ENCODE measurements at regions not wholly inside any gene's neighbourhood (a gene's known extent, or its start where the extent isn't known, plus 50 kb on each side); places are given as distances from the start of the nearest gene placed in this dataset.
A peak's percentile ranks its signal among the peaks of the same experiment; 100 is the strongest.

GRCh38 chrX:98067611-98068010, 1183.9 kb downstream of the RPA4 start:
- Histone ChIP-seq H3K4me2 (ENCODE audit: control insufficient read depth, extremely low read depth, insufficient read depth, low read depth, low read length) (no peak overlapping the region), H3K9ac (ENCODE audit: control insufficient read depth, extremely low read depth, insufficient read depth, low read length) (no peak overlapping the region), H3K27me3 (ENCODE audit: control insufficient read depth, extremely low read depth, insufficient read depth, low read length) (no peaks in the 10 kb centered on the region), H3K79me2 (ENCODE audit: control insufficient read depth, insufficient read depth, low read length) (no peaks in the 10 kb centered on the region), H3K27ac (ENCODE audit: control insufficient read depth, insufficient read depth, low read length) (no peak overlapping the region), H3K9me1 (ENCODE audit: control insufficient read depth, extremely low read depth, insufficient read depth, low read length) (no peaks in the 10 kb centered on the region), H3K9me3 (ENCODE audit: control insufficient read depth, low read depth, low read length) (no peaks in the 10 kb centered on the region), H3K4me3 (ENCODE audit: control insufficient read depth in 2 of 3, extremely low read depth in 1 of 3, insufficient read depth in 2 of 3, low read depth in 1 of 3, low read length in 3 of 3) (no peak overlapping the region), H2AFZ (ENCODE audit: control insufficient read depth, low read length) (no peak overlapping the region), H3K36me3 (ENCODE audit: control insufficient read depth in 2 of 2, extremely low read depth in 1 of 2, insufficient read depth in 2 of 2, low read length in 2 of 2) (no peaks in the 10 kb centered on the region), H3K4me1 (ENCODE audit: control insufficient read depth, extremely low read depth, insufficient read depth, low read length) (peaks cover 6% of the 10 kb centered on the region), H4K20me1 (ENCODE audit: control insufficient read depth, extremely low read depth, insufficient read depth, low read length) (no peaks in the 10 kb centered on the region)
- dilution Hi-C loops (cut with MboI; ENCODE audit: extremely low pct_ligation_motif_present, low sequenced_read_pairs), result no loop called here
- FAIRE-seq, result peak; percentile 20
- no peak for DNase-seq (ENCODE audit: low read depth, low spot score)
- no peak for TF ChIP-seq EZH2 (IDR thresholded peaks at IDR 0.05; ENCODE audit: low read length)
- TF ChIP-seq, protein P1, sequence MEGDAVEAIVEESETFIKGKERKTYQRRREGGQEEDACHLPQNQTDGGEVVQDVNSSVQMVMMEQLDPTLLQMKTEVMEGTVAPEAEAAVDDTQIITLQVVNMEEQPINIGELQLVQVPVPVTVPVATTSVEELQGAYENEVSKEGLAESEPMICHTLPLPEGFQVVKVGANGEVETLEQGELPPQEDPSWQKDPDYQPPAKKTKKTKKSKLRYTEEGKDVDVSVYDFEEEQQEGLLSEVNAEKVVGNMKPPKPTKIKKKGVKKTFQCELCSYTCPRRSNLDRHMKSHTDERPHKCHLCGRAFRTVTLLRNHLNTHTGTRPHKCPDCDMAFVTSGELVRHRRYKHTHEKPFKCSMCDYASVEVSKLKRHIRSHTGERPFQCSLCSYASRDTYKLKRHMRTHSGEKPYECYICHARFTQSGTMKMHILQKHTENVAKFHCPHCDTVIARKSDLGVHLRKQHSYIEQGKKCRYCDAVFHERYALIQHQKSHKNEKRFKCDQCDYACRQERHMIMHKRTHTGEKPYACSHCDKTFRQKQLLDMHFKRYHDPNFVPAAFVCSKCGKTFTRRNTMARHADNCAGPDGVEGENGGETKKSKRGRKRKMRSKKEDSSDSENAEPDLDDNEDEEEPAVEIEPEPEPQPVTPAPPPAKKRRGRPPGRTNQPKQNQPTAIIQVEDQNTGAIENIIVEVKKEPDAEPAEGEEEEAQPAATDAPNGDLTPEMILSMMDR (optimal IDR thresholded peaks at IDR 0.05 in 1 of 3, IDR thresholded peaks at IDR 0.05 in 1 of 3, conservative IDR thresholded peaks at IDR 0.05 in 1 of 3; ENCODE audit: extremely low read depth in 1 of 3, insufficient read depth in 2 of 3, low read length in 3 of 3), result no peak

- Histone ChIP-seq H3K36me3 (ENCODE audit: control insufficient read depth in 2 of 2, extremely low read depth in 1 of 2, insufficient read depth in 2 of 2, low read length in 2 of 2) (no peaks in the 10 kb centered on the region), H3K27ac (ENCODE audit: control insufficient read depth, insufficient read depth, low read length) (no peak overlapping the region), H3K27me3 (ENCODE audit: control insufficient read depth, extremely low read depth, insufficient read depth, low read length) (no peaks in the 10 kb centered on the region), H2AFZ (ENCODE audit: control insufficient read depth, low read length) (no peak overlapping the region), H3K9me3 (ENCODE audit: control insufficient read depth, low read depth, low read length) (no peaks in the 10 kb centered on the region), H3K4me2 (ENCODE audit: control insufficient read depth, extremely low read depth, insufficient read depth, low read depth, low read length) (no peak overlapping the region), H3K4me1 (ENCODE audit: control insufficient read depth, extremely low read depth, insufficient read depth, low read length) (peaks cover 6% of the 10 kb centered on the region), H3K79me2 (ENCODE audit: control insufficient read depth, insufficient read depth, low read length) (no peaks in the 10 kb centered on the region), H3K9ac (ENCODE audit: control insufficient read depth, extremely low read depth, insufficient read depth, low read length) (no peak overlapping the region), H3K9me1 (ENCODE audit: control insufficient read depth, extremely low read depth, insufficient read depth, low read length) (no peaks in the 10 kb centered on the region), H4K20me1 (ENCODE audit: control insufficient read depth, extremely low read depth, insufficient read depth, low read length) (no peaks in the 10 kb centered on the region), H3K4me3 (ENCODE audit: control insufficient read depth in 2 of 3, extremely low read depth in 1 of 3, insufficient read depth in 2 of 3, low read depth in 1 of 3, low read length in 3 of 3) (no peak overlapping the region)
- no peak for TF ChIP-seq EZH2 (IDR thresholded peaks at IDR 0.05; ENCODE audit: low read length)
- TF ChIP-seq, protein P1 (optimal IDR thresholded peaks at IDR 0.05 in 1 of 3, IDR thresholded peaks at IDR 0.05 in 1 of 3, conservative IDR thresholded peaks at IDR 0.05 in 1 of 3; ENCODE audit: extremely low read depth in 1 of 3, insufficient read depth in 2 of 3, low read length in 3 of 3), result no peak
- dilution Hi-C loops (cut with MboI; ENCODE audit: extremely low pct_ligation_motif_present, low sequenced_read_pairs), result no loop called here
- DNase-seq (ENCODE audit: low read depth, low spot score), result no peak
- FAIRE-seq, result no peak
Observed at GRCh38 chrX:98068024-98068580, 1184.4 kb downstream of the RPA4 start.

All from keratinocyte (primary cell).